Esophagus (tissue), 2 donors: ENCODE measurements at regions not wholly inside any gene's neighbourhood (a gene's known extent, or its start where the extent isn't known, plus 50 kb on each side); places are given as distances from the start of the nearest gene placed in this dataset.

ENCODE experiments used
- H3K27ac ChIP-seq, 2 donors: one replicate each; pipeline ENCODE4 v1.5.1; 2013; ENCODE audit warnings: low read depth in 2 of 2, mild to moderate bottlenecking in 2 of 2, inconsistent platforms in 1 of 2, low read length in 1 of 2, moderate library complexity in 1 of 2
- H3K27me3 ChIP-seq, 2 donors: one replicate each; pipeline ENCODE4 v1.6.1; 2013; ENCODE audit warnings: low read length in 2 of 2, control low read depth in 1 of 2, mild to moderate bottlenecking in 1 of 2; ENCODE audit not compliant: insufficient read depth in 2 of 2, control insufficient read depth in 1 of 2
- H3K36me3 ChIP-seq, 2 donors: one replicate each; pipeline ENCODE4 v1.6.1; 2013; ENCODE audit warnings: low read length in 1 of 2; ENCODE audit not compliant: control insufficient read depth in 2 of 2, insufficient read depth in 2 of 2
- H3K4me1 ChIP-seq, 2 donors: one replicate each; pipeline ENCODE4 v1.6.1; 2013; ENCODE audit warnings: low read length in 1 of 2; ENCODE audit not compliant: control insufficient read depth in 2 of 2, insufficient read depth in 2 of 2
- H3K4me3 ChIP-seq, 2 donors: one replicate each; pipeline ENCODE4 v1.5.1; 2013; ENCODE audit warnings: low read length in 2 of 2, mild to moderate bottlenecking in 2 of 2, low read depth in 1 of 2, moderate library complexity in 1 of 2
- H3K9me3 ChIP-seq, 2 donors: one replicate each; pipeline ENCODE4 v1.6.1; 2013; ENCODE audit warnings: mild to moderate bottlenecking in 2 of 2, low read depth in 1 of 2, low read length in 1 of 2, moderate library complexity in 1 of 2; ENCODE audit not compliant: control insufficient read depth in 2 of 2, insufficient read depth in 1 of 2
- WGBS, 2 donors: extraction: QIAGEN DNeasy Blood & Tissue Kit; methylation state at CpG; one replicate each; pipeline ENCODE4 v1.1.7; 2013; 5-methylcytosine and 5-hydroxymethylcytosine counted together
- donor health status: healthy with polysubstance abuse.
- donor health status: Bipolar disorder and iron deficiency.

DNA sequence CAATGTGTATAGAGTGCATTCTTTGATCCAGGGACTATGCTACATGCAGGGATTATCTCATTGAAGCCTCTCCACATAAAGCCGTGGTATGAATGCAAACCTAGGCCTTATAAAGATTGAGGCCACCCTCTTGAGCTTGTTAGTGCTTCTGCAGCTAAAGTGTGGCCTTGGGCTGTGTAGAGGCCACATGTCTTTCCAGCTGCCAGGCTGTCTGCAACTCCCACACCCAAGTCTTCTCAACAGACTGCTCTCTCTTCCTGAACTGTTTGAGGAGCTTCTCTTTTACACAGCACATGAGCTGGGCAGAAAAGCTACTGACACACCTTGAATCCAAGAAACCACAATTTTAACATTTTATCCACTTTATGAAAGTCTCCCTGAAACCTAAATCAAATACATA is 119.2 kb upstream of the MEX3C start:
- Histone ChIP-seq H3K36me3 (no peaks in the 10 kb centered on the region), H3K27me3 (no peaks in the 10 kb centered on the region), H3K9me3 (no peaks in the 10 kb centered on the region), H3K27ac (no peak overlapping the region), H3K4me1 (no peaks in the 10 kb centered on the region), H3K4me3 (no peak overlapping the region)
- WGBS, 2 donors, result 78 to 82% methylated on average over 1 of the region's 1 CpG

GRCh38 chr18:51321696-51322095 is 124.2 kb upstream of the MEX3C start:
- H3K27me3 ChIP-seq, result no peaks in the 10 kb centered on the region
- no peak overlapping the region for H3K27ac ChIP-seq
- H3K4me1 ChIP-seq, result no peaks in the 10 kb centered on the region
- 27 to 48% methylated on average over 1 of the region's 1 CpG for WGBS, 2 donors
- H3K36me3 ChIP-seq, result no peaks in the 10 kb centered on the region
- H3K9me3 ChIP-seq, result no peaks in the 10 kb centered on the region
- H3K4me3 ChIP-seq, result no peak overlapping the region

GRCh38 chr18:51323961-51324360 is 126.5 kb upstream of the MEX3C start:
- Histone ChIP-seq H3K36me3 (no peaks in the 10 kb centered on the region), H3K4me3 (no peak overlapping the region), H3K27me3 (no peaks in the 10 kb centered on the region), H3K4me1 (no peaks in the 10 kb centered on the region), H3K9me3 (no peaks in the 10 kb centered on the region), H3K27ac (no peak overlapping the region)
- WGBS, 2 donors, result 80 to 81% methylated on average over 4 of the region's 4 CpGs

DNA sequence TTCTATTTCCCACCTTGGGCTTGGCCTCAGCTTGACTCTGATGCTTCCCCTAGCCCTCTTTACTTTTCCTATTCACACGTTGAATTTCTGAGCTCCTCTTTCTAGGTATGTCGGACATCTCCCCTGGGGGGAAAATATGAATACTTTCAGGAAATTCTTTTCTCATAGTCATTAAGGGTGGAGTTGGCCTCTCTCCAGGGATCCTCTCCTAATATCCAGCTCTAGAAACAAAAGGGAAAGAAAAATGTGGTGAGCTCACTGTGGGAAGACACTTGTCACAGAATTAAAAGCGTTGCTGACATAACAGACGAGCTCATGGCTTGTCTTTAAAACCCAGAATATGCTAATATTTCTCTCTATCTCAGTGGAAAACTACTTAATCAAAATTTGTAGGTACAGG is 132.7 kb upstream of the MEX3C start:
- WGBS, 2 donors, result 26 to 32% methylated on average over 4 of the region's 4 CpGs

GRCh38 chr18:51330739-51331138 is 133.3 kb upstream of the MEX3C start:
- no peak overlapping the region for H3K27ac ChIP-seq
- no peak overlapping the region for H3K4me3 ChIP-seq
- H3K36me3 ChIP-seq, result no peaks in the 10 kb centered on the region
- WGBS, 2 donors, result 45 to 47% methylated on average over 5 of the region's 5 CpGs
- H3K27me3 ChIP-seq, result no peaks in the 10 kb centered on the region
- H3K9me3 ChIP-seq, result no peaks in the 10 kb centered on the region
- no peaks in the 10 kb centered on the region for H3K4me1 ChIP-seq

More for the DNA sequence above, 132.7 kb upstream of the MEX3C start:
- Histone ChIP-seq H3K4me3 (no peak overlapping the region), H3K4me1 (no peaks in the 10 kb centered on the region), H3K36me3 (no peaks in the 10 kb centered on the region), H3K9me3 (no peaks in the 10 kb centered on the region), H3K27ac (no peak overlapping the region), H3K27me3 (no peaks in the 10 kb centered on the region)

GRCh38 chr18:51337406-51337805 is 139.9 kb upstream of the MEX3C start:
- H3K4me1 ChIP-seq, result no peaks in the 10 kb centered on the region
- no peaks in the 10 kb centered on the region for H3K27me3 ChIP-seq
- H3K9me3 ChIP-seq, result no peaks in the 10 kb centered on the region
- WGBS, 2 donors, result 60 to 81% methylated on average over 2 of the region's 2 CpGs
- no peak overlapping the region for H3K4me3 ChIP-seq
- H3K36me3 ChIP-seq, result no peaks in the 10 kb centered on the region
- no peak overlapping the region for H3K27ac ChIP-seq

DNA sequence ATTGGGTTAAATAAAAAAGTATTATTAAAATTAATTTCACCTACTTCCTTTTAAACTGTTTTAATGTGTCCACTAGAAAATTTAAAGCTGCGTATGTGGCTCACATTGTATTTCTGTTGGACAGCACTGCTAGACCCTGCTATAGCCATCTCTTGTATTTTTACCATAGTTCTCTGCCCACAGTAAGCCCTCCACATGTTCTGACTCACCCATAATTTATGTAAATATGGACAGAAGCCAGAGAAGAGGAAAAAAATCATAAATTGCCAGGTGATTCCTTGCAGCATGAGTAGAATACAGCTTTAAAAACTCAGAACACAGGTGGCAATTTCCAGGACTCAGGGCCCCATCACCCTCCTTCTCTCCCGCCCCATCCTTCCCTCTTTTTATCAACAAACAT is 142.4 kb upstream of the MEX3C start:
- WGBS, 2 donors, result 64 to 82% methylated on average over 2 of the region's 2 CpGs
- Histone ChIP-seq H3K27ac (no peak overlapping the region), H3K36me3 (no peaks in the 10 kb centered on the region), H3K27me3 (no peaks in the 10 kb centered on the region), H3K4me1 (no peaks in the 10 kb centered on the region), H3K4me3 (no peak overlapping the region), H3K9me3 (no peaks in the 10 kb centered on the region)

- no peaks in the 10 kb centered on the region for H3K27me3 ChIP-seq
- H3K4me1 ChIP-seq, result no peaks in the 10 kb centered on the region
- H3K9me3 ChIP-seq, result no peaks in the 10 kb centered on the region
- no peak overlapping the region for H3K4me3 ChIP-seq
- no peaks in the 10 kb centered on the region for H3K36me3 ChIP-seq
- 78 to 80% methylated on average over 1 of the region's 1 CpG for WGBS, 2 donors
- H3K27ac ChIP-seq, result no peak overlapping the region
Observed at GRCh38 chr18:51340332-51340731, 142.9 kb upstream of the MEX3C start.

DNA sequence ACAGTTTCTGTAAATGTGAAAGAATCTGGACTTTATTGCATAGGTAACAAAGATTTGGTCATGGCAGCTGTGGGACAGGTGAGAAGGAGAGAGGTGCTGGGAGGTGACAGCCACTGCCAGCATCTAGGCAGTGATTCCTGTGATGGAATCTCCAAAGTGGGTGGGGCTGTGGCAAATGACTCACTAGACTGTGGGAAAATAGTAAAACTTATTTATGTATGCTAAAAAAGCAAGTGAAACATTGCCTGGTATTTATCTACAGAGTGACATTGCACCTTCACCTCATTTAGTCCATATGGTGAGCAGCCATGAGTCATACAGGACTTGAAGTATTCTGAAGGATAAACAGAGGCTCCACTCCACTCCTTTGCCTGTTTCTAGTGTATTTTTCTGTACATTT is 145.3 kb upstream of the MEX3C start:
- Histone ChIP-seq H3K4me3 (no peak overlapping the region), H3K27ac (no peak overlapping the region)

GRCh38 chr18:51345848-51346391 is 148.4 kb upstream of the MEX3C start:
- Histone ChIP-seq H3K4me3 (no peak overlapping the region), H3K36me3 (no peaks in the 10 kb centered on the region), H3K9me3 (no peaks in the 10 kb centered on the region), H3K27ac (no peak overlapping the region), H3K27me3 (no peaks in the 10 kb centered on the region), H3K4me1 (no peaks in the 10 kb centered on the region)
- WGBS, 2 donors, result 80 to 81% methylated on average over 5 of the region's 5 CpGs

More for the DNA sequence above, 145.3 kb upstream of the MEX3C start:
- Histone ChIP-seq H3K9me3 (no peaks in the 10 kb centered on the region), H3K27me3 (no peaks in the 10 kb centered on the region), H3K4me1 (no peaks in the 10 kb centered on the region), H3K36me3 (no peaks in the 10 kb centered on the region)
